ENCODE measurements at regions not wholly inside any gene's neighbourhood (a gene's known extent, or its start where the extent isn't known, plus 50 kb on each side); places are given as distances from the start of the nearest gene placed in this dataset.
"Not testable (repeated sequence)": the region's sequence is repeated elsewhere in the genome, so short reads cannot be mapped to it uniquely, and the experiment has no call there.

DNA sequence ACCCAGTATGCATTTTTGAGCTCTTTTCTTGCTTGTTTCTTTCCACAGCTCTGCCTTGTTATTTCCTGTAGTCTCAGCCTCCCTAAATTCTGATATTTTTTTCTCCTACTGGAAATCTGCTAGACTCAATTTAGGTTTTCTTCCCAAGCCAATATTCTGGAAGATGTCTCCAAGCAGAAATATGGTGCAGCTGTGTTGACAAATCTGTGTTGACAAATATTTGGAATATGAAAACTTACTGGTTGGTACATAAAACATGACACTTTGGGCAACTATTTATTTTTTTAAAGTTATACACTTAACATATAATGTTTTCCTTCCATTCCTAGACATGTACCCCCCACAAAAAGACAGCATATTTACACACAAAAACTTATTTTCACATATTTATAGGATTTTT is 1048.4 kb downstream of the NCAM2 start:
- no peak for DNase-seq

DNA sequence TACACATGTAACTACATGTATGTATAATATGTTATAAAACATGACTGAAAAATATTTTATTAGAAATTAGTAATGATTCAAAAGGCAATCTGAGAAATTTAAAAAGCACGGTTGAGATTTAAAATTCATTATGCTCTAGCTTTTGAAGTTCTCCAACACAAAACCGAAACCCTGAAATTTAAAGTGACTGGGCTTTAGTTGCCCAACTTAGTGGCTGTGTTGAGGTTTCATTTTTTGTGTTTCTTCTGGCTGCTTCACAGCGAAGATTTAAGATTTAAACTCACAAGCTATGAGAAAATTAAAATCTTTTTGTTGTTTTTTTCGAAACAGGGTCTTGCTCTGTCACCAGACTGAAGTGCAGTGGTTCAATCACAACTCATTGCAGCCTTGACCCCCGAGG is 1058.7 kb downstream of the NCAM2 start:
- DNase-seq, result no peak

DNA sequence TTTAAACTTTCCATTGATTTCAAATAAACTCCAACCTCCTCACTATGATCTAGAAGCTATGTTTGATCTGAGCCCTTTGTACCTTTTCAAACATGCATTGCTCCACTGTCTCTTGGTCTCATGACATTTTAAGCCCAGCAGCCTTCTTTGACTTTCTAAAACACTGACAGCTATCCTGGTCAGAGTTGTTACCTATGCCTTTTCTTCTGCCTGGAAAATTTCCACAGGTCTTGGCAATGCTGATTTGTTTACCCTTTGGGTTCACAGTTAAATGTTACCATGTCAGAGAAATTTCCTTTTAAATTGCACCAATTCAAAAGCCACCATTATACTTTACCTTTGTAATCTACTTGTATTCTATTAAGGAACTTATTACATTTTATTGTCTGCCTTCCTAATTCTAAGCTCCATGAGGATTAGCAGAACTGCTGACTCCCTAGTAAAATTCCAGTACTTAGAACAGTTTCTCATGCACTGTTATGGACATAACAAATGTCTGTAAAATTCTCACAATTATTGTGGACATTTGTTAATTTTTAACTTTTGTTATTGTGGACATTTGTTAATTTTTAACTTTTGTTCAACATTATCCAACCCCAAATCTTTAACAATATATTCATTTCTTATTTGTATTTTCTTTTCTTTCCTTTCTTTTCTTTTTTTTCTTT is 1064.4 kb downstream of the NCAM2 start:
- DNase-seq, result no peak

DNA sequence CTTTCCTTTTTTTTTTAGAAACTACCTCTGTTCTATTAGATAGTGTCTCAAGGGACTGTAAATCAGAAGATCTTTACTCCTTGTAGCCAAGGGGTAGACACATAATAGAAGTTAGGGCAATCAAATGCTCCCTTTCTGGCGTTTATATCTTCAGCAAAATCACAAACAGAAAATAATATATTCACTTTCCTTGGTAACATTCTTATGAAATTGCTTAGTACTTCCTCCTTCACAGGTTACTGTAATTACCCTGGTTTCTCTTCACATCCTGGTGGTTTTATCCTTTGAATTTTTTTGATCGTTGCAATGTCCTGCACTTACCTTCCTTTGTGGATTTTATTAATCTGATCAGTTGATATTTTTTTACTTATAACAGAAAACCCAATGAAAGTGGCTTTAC is 1064.9 kb downstream of the NCAM2 start:
- DNase-seq, result no peak

DNA sequence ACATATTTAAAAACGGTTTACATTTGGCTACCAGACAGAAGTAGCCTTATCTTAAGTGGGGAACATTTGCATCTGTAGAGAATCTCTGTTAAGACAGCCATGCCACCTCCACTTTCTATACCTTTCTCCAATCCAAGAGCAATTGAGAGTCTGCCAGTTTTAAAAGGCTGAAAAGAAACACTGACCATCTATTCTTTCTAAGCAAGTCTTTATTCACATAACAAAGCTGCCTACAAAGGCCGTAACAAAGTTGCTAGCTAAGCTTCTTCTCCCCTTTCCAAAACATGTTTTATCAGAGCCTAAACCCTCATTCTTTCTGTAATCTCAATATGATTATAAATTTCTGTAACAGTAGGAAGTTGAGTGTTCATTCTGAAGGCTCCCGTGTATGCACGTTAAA is 1078.3 kb downstream of the NCAM2 start:
- no peak for DNase-seq

DNA sequence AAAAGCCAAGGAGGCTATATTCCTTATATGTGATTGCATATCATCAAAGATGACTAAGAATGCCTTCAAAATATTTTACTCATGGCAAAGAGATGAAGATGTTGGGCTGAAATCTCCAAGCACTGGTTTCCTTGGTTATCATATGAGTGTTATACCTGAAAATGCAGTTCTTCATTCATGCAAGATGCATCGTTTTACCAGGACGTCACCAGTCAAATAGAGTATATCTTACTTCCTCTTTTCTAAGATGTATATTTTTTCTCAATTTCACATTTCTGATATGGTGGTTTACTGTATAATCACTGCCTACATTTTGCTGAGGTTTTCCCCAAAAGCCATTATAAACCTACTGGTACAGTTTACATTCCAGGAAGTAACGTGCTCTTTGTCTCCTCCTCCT is 1085.7 kb downstream of the NCAM2 start:
- DNase-seq, result no peak

DNA sequence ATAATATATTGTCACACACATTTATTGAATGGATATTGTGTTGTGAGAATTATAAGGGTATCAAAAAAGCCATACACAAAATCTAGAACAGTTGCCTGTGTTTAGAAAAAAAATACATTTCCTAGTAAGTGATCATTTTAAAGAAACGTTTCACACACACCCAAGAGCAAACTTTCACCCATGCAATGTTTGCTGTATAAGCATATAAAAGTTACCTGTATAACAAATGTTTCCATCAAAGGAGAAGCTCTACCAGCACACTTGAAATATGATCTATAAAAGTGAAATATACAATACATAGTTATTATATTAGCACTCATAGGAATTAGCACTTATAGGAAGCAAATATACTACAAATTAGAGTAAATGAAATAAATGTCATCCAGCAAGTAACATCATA is 1098.1 kb downstream of the NCAM2 start:
- DNase-seq, result no peak

DNA sequence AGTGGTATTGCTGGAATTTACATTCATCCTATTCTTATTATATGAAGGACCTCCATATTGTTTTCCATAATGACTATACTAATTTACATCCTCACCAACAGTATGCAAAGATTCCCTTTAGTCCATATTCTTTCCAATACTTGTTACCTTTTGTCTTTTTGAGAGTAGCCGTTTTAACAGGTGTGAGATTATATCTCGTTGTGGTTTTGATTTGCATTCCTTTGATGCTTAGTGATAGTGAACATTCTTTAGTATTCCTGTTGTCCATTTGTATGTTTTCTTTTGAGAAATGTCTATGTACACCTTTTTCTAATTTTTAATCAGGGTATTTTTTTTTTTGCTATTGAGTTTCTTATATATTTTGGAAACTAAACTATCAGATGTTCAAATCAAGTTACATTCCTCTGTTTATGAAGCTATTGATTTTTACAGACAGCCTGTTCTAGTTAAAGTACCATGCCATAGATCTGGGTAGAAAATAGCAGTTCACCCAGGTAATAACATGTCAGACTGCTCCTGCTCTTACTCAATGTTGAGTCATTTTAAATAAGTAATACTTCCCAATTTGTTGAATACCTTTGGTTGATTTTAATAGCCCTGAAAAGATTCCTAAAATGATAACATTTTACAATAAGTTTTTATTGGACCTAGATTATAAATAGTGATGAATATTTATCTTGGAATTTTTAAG is 1108.7 kb downstream of the NCAM2 start:
- DNase-seq, result no peak

DNA sequence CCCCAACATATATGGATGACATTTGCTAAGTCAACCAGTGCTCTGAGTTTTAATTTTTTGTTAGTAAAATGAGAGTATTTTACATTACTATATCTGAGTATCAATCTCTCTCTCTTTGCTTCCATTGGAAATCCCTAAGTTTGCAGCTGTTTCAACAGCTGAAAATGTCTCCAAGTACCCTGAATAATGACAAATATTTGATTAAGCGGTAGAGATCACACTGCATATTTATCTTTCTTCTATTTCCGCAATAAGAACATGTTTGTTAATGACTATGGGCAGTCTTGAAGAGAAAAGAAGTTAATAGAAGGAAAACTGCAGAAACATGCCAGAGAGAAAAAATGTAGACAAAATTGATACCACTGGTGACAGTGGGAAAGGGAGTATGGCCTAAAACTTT is 1117.5 kb downstream of the NCAM2 start:
- no peak for DNase-seq

DNA sequence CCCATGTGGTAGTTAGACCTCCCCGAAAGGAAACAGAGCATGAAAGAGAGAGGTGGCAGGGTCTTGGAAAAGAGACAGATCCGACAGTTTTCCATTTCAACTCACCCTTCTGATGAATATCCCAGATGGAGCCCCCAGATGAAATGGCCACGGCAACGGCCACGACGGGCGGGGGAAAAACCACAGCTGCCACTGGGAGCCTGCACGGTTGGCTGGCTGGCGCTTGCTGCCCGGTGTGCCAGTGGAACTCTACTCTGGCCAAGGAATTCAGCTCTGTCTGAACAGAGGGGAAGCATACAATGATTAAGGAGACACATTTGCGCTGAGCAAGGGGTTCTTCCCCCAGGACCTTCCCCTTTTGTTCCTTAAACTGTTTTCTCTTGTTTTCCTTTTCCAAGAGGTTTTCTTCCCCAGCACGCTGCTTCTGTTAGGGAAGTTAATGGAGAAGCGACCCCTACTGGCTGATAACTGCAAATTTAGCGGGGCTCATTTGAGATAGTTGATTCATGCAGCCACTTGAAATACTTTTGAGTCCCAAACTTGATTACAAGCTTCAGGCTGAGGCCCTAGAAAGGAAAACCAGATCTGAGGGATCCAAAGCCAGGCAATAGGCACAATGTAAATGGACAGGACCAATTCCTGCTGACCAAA is 1122.5 kb downstream of the NCAM2 start:
- no peak for DNase-seq

DNA sequence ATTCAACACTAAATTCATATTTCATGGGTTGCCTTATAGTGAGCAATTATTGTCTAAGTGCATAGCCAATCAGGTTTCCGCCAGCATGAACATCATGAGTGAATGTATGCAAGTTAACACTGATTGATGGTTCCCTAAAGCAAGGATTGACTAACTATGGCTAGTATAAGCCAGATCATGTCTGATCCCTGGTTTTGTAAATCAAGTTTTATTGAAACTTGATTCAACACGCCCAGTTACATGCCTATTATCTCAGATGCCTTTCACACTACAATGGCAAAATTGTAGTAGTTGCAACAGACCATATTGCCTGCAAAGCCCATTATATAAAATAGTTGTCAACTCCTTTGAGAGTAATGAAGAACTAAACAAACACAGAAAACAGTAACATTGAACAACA is 1127.4 kb downstream of the NCAM2 start:
- no peak for DNase-seq

DNA sequence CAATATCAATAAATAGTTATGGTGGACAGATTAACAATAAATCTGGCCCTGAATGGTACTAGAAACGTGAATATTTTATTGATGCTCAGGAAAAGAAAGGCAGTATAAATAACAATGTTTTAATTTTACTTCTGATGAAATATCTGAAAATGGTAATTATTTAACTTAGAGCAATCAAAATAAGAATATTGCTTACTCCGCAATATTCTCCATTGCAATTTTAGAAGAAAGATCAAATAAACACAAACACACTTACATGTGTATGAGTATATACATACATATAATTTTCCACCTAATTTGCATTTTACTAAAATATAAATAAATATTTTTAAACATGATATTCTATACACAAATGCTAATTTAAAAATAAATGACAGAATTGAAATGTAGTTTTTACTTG is 1130.5 kb downstream of the NCAM2 start:
- no peak for DNase-seq

DNA sequence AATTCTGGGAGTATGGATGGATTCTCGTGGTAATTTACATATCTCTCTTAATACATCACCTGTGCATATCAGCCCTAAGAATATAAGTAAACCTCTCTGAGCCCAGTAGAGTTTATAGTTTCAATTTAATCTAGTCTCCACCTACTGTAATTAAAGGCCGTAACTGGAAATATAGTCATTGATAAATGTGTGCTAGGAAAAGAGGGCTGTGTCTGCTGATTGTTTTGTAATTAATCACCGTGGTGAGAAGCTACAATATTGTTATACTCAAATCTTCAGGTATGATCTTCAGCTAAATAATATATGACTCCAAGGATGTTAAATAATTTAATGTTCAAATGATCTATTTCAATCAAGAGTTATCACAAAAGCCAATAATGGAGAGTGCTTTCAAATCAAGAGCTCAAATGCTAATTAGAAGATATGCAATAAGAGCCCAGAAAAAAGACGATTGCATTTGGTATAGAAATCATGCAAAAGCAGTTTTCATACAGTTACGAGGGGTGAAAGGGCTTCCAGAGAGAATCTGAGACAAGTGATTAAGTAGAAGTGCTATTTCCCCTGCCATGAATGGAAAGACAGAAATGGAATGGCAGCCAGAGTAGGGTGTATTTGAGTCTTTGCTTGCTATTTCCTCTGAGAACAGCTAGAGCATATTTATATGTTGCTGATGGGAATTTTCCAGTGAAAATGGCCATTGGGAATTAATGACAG is 1134.3 kb downstream of the NCAM2 start:
- no peak for DNase-seq

DNA sequence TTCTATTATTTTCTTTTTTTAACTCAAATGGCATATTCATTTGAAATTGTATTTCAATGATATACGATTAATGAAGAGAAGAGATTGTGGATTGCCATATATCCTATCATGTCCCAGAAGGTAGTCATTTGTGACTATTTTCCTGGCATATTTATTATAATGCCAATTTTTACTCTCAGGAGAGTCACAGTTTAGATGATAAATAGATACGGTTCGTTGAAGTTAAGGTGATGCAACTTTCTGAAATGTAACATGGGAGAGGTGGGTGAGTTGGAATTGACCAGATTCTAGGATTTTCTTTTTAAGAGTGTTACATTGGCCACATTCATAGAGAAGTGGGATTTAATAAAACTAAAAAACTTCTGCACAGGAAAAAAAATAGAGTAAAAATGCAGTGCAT is 1138.5 kb downstream of the NCAM2 start:
- DNase-seq, result no peak

DNA sequence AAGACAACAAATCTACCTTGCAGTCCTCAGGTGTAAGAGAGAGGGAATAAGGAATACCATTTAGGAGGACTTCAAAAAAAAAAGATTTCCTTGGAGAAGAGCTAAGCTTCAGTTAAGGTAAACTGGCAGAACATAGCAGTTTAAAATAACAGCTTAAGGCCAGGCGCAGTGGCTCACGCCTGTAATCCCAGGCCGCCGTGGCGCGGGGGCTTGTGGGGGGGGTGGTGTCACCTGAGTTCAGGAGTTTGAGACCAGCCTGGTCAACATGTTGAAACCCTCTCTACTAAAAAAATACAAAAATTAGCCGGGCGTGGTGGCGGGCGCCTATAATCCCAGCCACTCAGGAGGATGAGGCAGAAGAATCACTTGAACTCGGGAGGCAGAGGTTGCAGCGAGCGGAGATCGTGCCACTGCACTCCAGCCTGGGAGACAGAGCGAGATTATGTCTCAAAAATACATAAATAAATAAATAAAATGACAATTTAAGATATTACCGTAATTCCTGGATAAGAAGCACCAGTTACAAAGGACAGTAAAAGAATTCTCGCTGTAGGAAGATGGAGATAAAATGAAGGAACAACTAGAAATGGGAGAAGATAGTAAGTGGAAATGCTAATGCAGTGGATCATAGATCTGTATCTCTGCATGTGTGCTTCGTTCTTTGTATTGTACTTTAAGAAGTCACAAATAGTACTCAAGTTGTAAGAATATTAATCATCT is 1140.2 kb downstream of the NCAM2 start:
- no peak for DNase-seq

DNA sequence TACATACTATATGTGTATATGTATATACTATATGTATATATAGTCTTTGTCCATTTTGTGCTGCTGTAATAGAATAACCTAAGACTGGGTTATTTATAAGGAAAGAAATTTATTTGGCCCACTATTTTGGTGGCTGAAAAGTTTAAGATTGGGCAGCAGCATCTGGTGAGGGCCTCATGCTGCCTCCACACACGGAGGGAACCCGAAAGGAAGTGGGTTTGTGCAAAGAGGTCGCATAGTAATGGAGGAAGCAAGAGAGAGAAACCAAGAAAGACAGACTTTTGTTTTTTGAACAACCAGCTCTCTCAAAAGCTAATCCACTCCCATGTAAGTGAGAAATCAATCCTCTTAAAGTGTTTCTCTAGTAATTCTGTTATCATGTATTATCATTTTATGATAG is 1147.3 kb downstream of the NCAM2 start:
- DNase-seq, result no peak

DNA sequence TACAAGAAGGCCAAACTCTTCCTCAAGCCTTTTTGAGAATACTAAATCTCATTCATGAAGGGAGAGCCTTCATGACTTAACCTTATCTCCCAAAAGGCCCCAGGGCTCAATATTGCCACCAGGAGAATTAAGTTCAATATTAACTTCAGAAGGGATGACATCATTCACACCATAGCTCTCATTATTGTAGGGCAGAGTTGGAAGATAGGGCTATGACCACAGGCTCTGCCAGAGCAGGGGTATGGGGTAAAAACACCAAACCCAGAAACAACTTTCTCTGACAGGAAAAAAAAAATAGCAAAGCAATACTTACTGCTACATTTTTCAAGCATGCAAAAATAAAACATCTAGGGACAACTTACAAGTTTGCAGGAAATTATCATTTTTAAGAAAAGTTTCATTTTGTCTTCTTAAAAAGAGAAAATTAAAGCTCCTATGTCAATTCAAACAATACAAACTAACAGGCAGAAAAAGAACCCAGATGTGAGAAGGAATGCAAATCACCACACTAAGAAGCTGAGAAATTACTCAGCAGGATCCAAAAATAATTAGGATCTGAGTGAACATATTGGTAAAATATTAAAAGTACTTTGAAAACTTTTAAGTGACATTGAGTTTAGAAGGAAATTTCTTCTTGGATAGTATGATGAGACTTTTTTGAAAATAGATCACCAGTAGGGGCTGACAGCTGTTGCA is 1156.5 kb downstream of the NCAM2 start:
- DNase-seq, result no peak

DNA sequence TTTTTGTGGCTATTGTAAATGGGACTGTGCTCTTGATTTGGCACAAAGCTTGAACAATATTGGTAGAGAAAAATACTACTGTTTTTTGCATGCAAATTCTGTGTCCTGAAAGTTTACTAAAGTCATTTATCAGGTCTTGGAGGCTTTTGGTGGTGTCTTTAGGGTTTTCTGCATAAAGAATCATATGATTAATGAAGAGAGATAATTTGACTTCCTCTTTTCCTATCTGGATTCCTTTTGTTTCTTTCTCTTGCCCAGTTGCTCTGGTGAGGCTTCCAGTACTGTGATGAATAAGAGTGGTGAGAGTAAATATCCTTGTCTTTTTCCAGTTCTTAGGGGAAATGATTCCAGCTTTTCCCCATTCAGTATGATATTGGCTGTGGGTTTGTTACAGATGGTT is 1166.7 kb downstream of the NCAM2 start:
- DNase-seq, result no peak

DNA sequence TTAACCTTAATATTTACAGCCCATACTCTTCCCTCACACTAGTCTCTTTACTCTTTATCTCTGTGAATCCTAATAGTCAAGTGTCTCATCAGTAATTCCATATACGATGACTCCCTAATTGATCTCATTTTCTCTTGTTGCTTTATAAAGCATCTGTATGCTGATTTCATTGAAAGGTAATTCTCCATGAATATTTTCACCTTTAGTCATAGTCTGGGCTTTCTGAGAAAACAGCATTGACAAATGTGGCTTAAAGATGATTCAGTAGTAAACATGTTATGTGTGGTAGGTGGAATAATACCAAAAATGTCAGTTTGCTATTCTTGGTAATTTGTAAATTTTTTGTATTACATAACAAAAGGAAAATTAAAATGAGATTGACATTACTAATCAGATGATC is 1176.5 kb downstream of the NCAM2 start:
- DNase-seq, result no peak

DNA sequence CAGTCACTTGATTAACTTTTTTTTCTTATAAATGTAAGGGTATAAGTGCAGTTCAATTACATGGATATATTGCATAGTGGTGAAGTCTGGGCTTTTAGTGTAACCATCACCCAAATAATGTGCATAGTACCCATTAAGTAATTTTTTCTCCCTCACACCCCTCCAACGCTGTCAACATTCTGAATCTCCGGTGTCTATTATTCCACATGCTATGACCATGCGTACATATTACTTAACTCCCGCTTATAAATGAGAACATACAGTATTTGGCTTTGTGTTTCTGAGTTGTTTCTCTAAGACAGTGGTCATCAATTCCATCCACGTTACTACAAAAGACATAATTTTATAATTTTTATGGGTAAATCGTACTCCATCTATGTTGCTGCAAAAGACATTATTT is 1191.1 kb downstream of the NCAM2 start:
- DNase-seq, result no peak

DNA sequence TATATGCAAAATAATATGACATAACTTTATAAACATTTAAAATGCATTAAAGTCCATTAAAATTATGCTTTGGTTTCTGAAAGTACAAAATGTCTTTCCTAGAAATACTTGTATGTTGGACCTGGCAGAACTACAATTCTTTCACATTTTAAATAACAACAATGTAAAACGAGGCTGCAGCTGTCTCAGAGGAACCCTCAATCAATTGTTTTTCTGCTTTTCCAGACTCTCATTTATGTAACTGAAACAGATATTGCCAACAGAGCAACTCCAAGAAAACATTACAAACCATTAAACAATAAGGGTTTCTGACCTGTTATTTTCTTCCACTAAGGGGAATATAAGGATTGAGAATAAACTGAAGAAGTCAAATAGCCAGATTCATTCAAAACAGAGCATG is 1193.4 kb downstream of the NCAM2 start:
- DNase-seq, result no peak

DNA sequence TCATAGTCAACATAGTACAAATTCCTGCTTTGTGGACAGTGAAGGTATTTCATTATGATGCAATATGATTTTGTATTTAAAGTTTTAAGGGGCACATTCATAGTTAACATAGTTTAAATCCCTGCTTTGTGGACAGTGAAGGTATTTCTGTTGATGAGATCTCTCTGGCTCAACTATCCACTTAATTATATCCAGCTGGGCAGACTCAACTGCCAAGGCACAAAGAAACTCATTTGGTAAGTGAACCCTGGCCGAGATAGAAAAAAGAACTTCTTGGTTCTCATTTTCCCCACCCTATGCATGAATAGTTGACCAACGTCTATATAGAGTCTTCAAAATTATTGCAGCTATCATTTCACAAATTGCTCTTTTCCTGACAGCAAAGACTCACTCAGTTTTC is 1194.6 kb downstream of the NCAM2 start:
- DNase-seq, result no peak

DNA sequence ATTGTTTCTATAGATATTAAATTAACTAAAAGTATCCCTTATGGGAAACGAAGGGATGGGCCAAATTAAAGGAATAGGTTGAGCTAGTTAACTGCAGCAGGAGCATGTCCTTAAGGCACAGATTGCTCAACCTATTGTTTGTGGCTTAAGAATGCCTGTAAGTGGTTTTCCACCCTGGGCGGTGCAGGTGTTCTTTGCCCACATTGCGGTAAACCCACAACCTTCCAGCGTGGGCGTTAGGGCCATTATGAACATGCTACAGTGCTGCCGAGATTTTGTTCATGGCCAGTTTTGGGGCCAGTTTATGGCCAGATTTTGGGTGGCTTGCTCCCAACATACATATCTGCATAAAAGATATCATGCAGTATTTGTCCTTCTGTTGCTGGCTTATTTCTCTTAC is 1196.8 kb downstream of the NCAM2 start:
- not testable (repeated sequence) for DNase-seq
